ENCODE measurements at regions not wholly inside any gene's neighbourhood (a gene's known extent, or its start where the extent isn't known, plus 50 kb on each side); places are given as distances from the start of the nearest gene placed in this dataset.
"Not testable (repeated sequence)": the region's sequence is repeated elsewhere in the genome, so short reads cannot be mapped to it uniquely, and the experiment has no call there.

- DNase-seq = no peak
Observed at GRCh38 chr3:145013931-145014330, 1042.3 kb downstream of the DIPK2A start.

- no peak for DNase-seq
Observed at GRCh38 chr3:145015253-145015652, 1043.6 kb downstream of the DIPK2A start.

GRCh38 chr3:145017959-145018358 is 1046.3 kb downstream of the DIPK2A start:
- DNase-seq = no peak

- DNase-seq = no peak
Observed at GRCh38 chr3:145022447-145022846, 1050.8 kb downstream of the DIPK2A start.

DNA sequence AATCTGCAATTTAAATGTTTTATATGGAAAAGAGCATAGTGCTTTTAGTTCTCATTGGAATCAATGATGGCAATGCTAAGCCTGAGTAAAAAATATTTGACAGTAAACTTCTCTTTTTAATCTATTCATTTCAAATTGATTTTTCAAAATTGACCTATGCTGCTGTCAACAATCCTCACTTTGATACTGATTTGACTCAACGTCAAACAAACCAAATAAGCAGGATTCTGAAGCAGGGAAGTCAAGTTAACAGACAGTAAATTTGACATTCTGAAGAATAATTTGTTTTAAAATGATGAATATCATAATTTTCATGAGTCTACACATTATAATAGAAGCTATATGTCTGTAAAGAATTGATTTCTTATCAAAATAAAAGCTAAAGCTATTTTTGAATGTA is 1053.1 kb downstream of the DIPK2A start:
- DNase-seq = no peak

DNA sequence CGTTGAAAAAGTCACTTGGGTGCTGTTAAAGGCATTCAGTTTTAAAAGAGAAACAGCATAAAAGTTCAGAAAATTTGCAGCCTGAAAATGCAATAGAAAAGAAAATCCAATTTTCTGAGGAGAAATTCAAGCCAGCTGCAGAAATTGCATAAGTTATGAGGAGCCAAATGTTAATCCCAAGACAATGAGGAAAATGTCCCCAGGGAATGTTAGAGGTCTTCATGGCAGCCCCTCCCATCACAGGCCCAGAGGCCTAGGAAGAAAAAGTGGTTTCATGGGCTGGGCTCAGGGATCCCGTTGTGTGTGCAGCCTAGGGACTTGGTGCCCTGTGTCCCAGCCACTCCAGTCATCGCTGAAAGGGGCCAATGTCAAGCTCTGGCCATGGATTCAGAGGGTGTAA is 1055.6 kb downstream of the DIPK2A start:
- not testable (repeated sequence) for DNase-seq

GRCh38 chr3:145032791-145033190 is 1061.2 kb downstream of the DIPK2A start:
- DNase-seq = no peak

DNA sequence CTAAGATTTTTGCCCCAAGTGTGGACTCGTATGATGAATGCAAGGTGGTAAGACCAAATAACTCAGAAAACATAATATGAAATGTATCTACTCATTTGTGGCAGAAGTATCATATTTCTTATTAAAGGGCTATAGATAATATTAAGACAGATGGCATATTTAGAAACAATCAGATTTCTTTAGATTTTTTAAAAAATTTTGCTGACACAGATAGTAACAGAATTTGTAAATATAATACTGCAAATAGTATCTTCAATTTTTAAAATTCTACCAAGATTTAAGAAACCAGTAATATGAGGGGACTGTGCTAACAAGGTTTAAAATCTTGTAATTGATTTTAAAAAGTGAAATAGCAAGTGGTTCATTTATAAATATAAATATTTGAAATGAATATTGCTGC is 1064.1 kb downstream of the DIPK2A start:
- no peak for DNase-seq

- not testable (repeated sequence) for DNase-seq
Observed at GRCh38 chr3:145054055-145054454, 1082.4 kb downstream of the DIPK2A start.

DNA sequence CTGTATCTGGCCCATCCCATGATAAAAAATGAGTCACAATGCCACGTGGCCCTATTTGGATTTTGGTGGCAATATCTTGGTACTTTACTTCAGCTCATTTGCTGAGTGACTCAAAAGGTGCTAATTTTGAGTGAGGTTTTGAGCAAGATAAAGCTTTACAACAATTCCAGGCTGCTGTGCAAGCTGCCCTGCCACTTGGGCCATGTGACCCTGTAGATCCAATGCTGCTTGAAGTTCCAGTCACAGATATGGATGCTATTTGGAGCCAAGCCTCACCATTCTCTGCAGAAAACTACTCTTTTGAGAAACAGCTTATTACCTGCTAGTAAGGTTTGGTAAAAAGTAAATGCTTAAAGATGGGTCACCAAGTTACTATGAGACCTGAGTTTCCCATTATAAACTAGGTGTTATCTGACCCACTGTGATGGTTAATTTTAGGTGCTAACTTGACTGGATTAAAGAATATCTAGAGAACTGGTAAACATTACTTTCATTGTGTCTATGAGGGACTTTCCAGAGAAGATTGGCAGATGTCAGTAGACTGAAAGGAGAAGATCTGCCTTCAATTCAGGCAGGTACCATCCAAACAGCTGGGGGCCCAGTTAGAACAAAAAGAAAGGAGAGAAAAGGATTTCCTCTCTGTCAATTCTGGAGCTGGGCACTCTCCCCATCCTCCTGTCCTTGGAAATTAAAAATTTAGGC is 1083.9 kb downstream of the DIPK2A start:
- no peak for DNase-seq

GRCh38 chr3:145058483-145058882 is 1086.9 kb downstream of the DIPK2A start:
- no peak for DNase-seq

GRCh38 chr3:145063616-145064015 is 1092.0 kb downstream of the DIPK2A start:
- DNase-seq = no peak

- no peak for DNase-seq
Observed at GRCh38 chr3:145070795-145071194, 1090.2 kb downstream of the PLOD2 start.

GRCh38 chr3:145079436-145079835 is 1081.5 kb downstream of the PLOD2 start:
- no peak for DNase-seq

DNA sequence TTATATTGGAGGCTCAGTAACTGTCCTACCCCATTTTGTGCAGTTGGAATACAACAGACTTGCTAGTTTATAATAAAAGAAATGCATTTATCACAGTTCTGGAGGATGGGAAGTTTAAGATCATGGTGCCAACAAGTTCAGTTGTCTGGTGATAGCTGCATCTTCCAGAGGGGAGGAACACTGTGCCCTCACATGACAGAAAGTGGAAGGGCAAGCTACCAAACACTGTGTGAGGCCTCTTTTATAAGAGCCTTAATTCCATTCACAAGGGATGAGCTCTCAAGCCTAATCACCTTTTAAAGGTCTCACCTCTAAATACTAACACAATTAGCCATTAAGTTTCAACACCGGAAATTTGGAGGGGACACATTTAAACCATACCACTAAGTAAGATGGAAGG is 1073.9 kb downstream of the PLOD2 start:
- DNase-seq = no peak

DNA sequence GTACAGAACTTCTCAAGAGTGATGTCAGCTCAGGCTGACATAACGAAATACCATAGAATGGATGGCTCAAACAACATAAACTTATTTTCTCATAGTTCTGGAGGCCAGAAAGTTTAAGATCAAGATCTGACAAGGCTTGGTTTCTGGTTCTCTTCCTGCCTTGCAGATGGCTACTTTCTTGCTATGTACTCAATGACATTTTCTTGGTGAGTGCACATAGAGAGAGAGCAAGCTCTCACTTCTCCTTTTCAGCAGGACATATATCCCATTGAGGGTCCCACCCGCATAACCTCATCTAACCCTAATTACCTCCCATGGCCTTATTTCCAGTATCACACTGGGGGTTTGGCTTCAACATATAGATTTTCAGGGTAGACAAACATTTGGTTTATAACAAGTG is 1072.1 kb downstream of the PLOD2 start:
- no peak for DNase-seq

DNA sequence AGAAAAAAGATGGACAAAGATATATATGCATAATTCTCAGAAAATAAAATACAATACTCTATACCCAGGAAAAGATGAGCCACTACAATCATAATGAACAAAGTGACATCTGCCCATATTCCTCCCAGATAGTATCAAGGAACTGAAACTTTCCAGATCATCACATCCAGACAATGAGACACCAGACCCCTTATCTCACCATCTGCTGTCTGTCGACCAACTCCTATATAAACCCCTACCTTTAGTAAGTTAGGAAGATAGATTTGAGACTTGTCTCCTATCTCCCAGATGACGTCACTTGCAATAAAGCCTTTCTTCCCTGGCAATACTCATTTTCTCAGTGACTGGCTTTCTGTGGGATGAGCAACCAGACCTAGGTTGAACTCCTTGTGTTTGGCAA is 1071.6 kb downstream of the PLOD2 start:
- no peak for DNase-seq

DNA sequence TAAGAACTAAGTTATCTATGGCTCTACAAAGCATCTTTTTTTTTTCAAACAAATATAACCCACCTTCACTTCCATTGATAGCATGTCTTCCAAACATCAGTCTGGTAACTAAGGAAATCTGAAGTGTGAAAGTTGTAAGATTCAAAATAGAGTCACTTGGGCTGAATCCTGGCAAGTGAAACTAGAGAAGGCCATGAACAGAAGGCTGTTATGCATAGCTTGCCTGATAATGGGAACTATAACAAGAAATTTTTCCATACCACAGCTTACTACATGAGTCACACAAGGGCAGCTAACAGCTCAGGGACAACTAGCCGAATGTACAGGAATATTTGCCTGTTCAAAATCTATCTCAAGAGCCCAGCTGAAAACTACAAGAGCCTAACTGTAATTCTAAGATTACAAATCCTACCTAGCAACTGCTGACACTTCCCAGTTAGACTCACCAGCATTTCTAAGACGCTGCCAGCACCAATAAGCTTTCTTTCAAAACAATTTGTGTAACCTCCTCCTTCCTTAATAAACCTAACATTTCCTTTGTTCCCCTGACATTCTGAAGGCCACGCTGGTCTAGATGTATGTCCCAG is 1066.5 kb downstream of the PLOD2 start:
- DNase-seq = peak in 1 of 56 donors; percentile 14

- not testable (repeated sequence) for DNase-seq
Observed at GRCh38 chr3:145111141-145111540, 1049.8 kb downstream of the PLOD2 start.

DNA sequence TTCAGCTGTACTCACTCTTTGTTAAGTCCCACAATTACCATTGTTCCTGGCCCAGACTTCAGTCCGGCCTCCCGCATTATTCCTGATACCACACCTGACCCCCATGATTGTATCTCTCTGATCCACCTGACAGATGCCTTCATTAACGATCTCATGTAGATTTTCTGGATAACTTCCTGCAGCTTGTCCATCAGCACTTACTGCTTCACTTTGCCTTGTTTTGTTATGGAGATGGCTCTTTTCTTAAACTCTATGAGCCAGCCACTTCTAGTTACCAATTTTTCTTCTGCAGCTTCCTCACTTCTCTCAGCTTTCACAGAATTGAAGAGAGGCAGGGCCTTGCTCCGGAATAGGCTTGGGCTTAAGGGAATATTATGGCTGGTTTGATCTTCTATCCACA is 1044.2 kb downstream of the PLOD2 start:
- no peak for DNase-seq

DNA sequence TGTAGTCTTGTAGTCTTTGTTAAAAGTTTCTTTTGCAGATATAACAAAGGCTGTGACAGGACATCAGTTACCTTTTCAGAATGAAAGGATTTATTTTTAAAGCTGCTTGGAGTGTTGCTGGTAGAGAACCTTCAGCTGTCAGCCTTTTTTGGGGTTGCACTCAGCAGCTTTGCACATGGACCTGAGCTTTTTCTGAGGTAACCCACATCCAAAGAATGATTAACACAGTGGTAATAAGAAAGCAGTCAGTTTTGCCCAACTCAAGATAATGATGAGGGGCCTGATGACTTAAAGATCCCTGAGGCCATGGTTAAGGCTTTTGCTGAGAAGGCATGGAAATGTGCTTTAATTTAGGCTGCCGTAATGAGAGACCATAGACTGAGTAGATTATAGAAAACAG is 1042.7 kb downstream of the PLOD2 start:
- DNase-seq = no peak

DNA sequence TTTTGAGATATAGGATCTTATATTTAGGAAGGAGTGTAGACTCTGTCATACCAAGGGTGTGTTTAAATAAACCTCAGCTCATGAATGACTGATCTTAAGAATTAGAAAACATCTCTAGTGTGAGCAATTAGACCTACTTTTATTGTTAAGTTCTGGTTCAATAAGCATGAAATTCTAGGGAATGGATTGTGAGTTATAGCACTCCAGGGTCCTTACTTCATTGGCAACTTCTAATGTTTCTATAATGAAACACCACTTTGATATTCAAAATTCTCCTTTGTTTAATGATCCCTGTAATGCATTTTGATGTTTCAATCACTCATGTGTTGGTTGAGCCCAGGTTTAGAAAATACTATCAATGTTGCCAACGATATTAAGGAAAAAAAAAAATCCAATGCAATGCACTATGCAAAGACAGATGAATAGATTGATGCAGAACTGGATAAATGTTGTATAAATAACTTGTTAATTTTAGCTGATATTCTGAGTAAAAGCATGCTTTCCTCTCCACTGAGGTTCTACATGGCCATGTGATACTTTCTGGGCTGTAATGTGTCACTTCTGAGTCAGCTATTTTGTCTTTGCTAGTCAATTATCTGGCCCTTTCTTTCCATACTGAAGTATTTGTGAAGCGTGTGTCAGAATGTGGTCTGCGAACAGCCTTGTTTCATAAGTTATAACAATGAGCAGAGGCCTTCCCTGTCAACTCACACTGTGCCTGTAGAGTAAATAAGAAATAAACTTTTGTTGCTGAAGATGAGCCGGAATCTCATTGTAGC is 1035.9 kb downstream of the PLOD2 start:
- DNase-seq = no peak

DNA sequence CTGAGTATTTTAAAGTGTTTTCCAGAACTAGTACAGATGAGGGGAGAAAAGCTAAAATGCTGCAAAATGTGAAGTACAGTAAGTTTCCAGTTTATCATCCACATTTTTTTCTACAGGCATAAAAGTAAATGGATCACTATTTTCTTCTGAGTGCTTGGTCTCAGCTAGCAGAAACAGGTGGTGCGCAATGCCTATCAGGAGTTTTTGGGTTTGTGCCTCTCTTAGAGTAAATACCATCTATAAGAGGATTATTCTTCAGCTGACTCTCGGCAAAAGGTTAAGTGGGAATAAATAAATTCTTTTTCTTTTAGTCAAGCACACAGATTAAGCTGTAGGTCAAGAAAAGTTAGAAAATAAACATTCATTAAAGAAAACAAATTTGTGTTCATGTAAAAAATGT is 1027.7 kb downstream of the PLOD2 start:
- no peak for DNase-seq

All from amygdala (tissue), 56 donors.